GM08714 (cell line): ENCODE measurements at regions not wholly inside any gene's neighbourhood (a gene's known extent, or its start where the extent isn't known, plus 50 kb on each side); places are given as distances from the start of the nearest gene placed in this dataset.
"Not testable (repeated sequence)": the region's sequence is repeated elsewhere in the genome, so short reads cannot be mapped to it uniquely, and the experiment has no call there.

Experiments used
- H3K4me3 ChIP-seq: fragments of 200-500 bp; sonication (Bioruptor generic); 2 replicates; pipeline ENCODE4 v1.5.1; 2014; ENCODE audit warnings: mild to moderate bottlenecking, low read length, inconsistent platforms

GRCh38 chr15:44904651-44905340, 51.7 kb upstream of the TERB2 start:
- H3K4me3 ChIP-seq = not testable (repeated sequence)
